Lung (tissue), 11 donors: ENCODE measurements at regions not wholly inside any gene's neighbourhood (a gene's known extent, or its start where the extent isn't known, plus 50 kb on each side); places are given as distances from the start of the nearest gene placed in this dataset.
A peak's percentile ranks its signal among the peaks of the same experiment; 100 is the strongest.

ENCODE experiments used
- ATAC-seq: fragments of 200-7000 bp; cut with Tn5 transposase; one replicate; pipeline ENCODE4 v1.9.1; 2020; ENCODE audit warnings: moderate number of reproducible peaks; ENCODE audit not compliant: insufficient read depth, low FRiP score
- DNase-seq, 3 donors: peaks; one replicate each; pipeline ENCODE4 v3.0.0-alpha.2; 2013 to 2017
- H3K27ac ChIP-seq, 2 donors: one replicate each; pipeline ENCODE4 v1.5.1; 2013; ENCODE audit warnings: mild to moderate bottlenecking in 2 of 2, moderate library complexity in 2 of 2, control low read depth in 1 of 2, inconsistent platforms in 1 of 2, low read depth in 1 of 2, low read length in 1 of 2
- H3K27me3 ChIP-seq, 3 donors: one replicate each; pipeline ENCODE4 v1.5.1; 2013; ENCODE audit warnings: low read length in 2 of 3; ENCODE audit not compliant: control insufficient read depth in 3 of 3, insufficient read depth in 3 of 3
- H3K36me3 ChIP-seq, 4 donors: one replicate each; pipeline ENCODE4 v1.5.1; 2013; ENCODE audit warnings: low read length in 4 of 4, mild to moderate bottlenecking in 1 of 4, moderate library complexity in 1 of 4; ENCODE audit not compliant: control insufficient read depth in 4 of 4, insufficient read depth in 4 of 4
- H3K4me1 ChIP-seq, 5 donors: one replicate each; pipeline ENCODE4 v1.5.1; 2013; ENCODE audit warnings: low read length in 5 of 5, mild to moderate bottlenecking in 2 of 5, moderate library complexity in 1 of 5; ENCODE audit not compliant: control insufficient read depth in 5 of 5, insufficient read depth in 5 of 5
- H3K4me3 ChIP-seq: one replicate; pipeline ENCODE4 v1.5.1; 2013; ENCODE audit warnings: mild to moderate bottlenecking, control low read depth, moderate library complexity
- H3K9ac ChIP-seq, 2 donors: one replicate each; pipeline ENCODE4 v1.5.1; 2013; ENCODE audit warnings: low read length in 2 of 2, control low read depth in 1 of 2; ENCODE audit not compliant: insufficient read depth in 1 of 2
- H3K9me3 ChIP-seq, 4 donors: one replicate each; pipeline ENCODE4 v1.5.1; 2013; ENCODE audit warnings: low read length in 3 of 4, mild to moderate bottlenecking in 1 of 4, moderate library complexity in 1 of 4; ENCODE audit not compliant: control insufficient read depth in 4 of 4, insufficient read depth in 3 of 4
- CTCF ChIP-seq: IDR thresholded peaks from 2 replicates; pipeline ENCODE4 v1.5.1; 2012; ENCODE audit warnings: mild to moderate bottlenecking; ENCODE audit errors: control extremely low read depth, extremely low read depth
- WGBS, 2 donors: extraction: QIAGEN DNeasy Blood & Tissue Kit; methylation state at CpG; one replicate each; pipeline ENCODE4 v1.1.7; 2013; 5-methylcytosine and 5-hydroxymethylcytosine counted together
- donor health status: control.
- donor health status: control.
- donor health status: Bipolar disorder and iron deficiency.
- donor health status: healthy.
- donor health status: DM: yes; HTN: yes; CAD: no.

- Histone ChIP-seq H3K27me3 (no peaks in the 10 kb centered on the region), H3K4me1 (no peaks in the 10 kb centered on the region), H3K9ac (no peak overlapping the region), H3K36me3 (no peaks in the 10 kb centered on the region), H3K27ac (no peak overlapping the region), H3K4me3 (no peak overlapping the region), H3K9me3 (no peaks in the 10 kb centered on the region)
- no peak for DNase-seq
- ATAC-seq, result no peak
- no peak for TF ChIP-seq CTCF
- WGBS, 2 donors, result 91 to 93% methylated on average over 2 of the region's 2 CpGs
Observed at GRCh38 chr2:163155925-163156324, 317.4 kb upstream of the KCNH7 start.

- TF ChIP-seq CTCF, result no peak
- Histone ChIP-seq H3K27me3 (no peaks in the 10 kb centered on the region), H3K9me3 (no peaks in the 10 kb centered on the region), H3K4me1 (no peaks in the 10 kb centered on the region), H3K9ac (no peak overlapping the region), H3K36me3 (no peaks in the 10 kb centered on the region), H3K4me3 (no peak overlapping the region), H3K27ac (no peak overlapping the region)
- 31 to 32% methylated on average over 3 of the region's 3 CpGs for WGBS, 2 donors
- DNase-seq (peak in 2 of 3 donors; percentile 26 to 30), ATAC-seq (peak; percentile 71)
Observed at GRCh38 chr2:163155279-163155883, 316.8 kb upstream of the KCNH7 start.

- H3K4me3 ChIP-seq, result no peak overlapping the region
- H3K4me1 ChIP-seq, result no peaks in the 10 kb centered on the region
- TF ChIP-seq CTCF, result no peak
- no peak overlapping the region for H3K9ac ChIP-seq
- no peaks in the 10 kb centered on the region for H3K27me3 ChIP-seq
- ATAC-seq (no peak), DNase-seq (no peak)
- peaks cover 0 to 2% (median 0%) of the 10 kb centered on the region in 4 donors for H3K9me3 ChIP-seq
- H3K27ac ChIP-seq, result no peak overlapping the region
- 89 to 96% methylated on average over 2 of the region's 2 CpGs for WGBS, 2 donors
- H3K36me3 ChIP-seq, result no peaks in the 10 kb centered on the region
Observed at GRCh38 chr2:163142618-163143017, 304.1 kb upstream of the KCNH7 start.

GRCh38 chr2:163138947-163139346 lies 300.4 kb upstream of the KCNH7 start:
- no peaks in the 10 kb centered on the region for H3K36me3 ChIP-seq
- H3K9ac ChIP-seq, result no peak overlapping the region
- H3K4me1 ChIP-seq, result no peaks in the 10 kb centered on the region
- H3K9me3 ChIP-seq, result no peaks in the 10 kb centered on the region
- H3K4me3 ChIP-seq, result no peak overlapping the region
- 64 to 81% methylated on average over 2 of the region's 2 CpGs for WGBS, 2 donors
- no peak overlapping the region for H3K27ac ChIP-seq
- DNase-seq, result peak in 1 of 3 donors; percentile 4
- no peaks in the 10 kb centered on the region for H3K27me3 ChIP-seq
- no peak for TF ChIP-seq CTCF
- no peak for ATAC-seq
